GM23338 (cell line): ENCODE measurements at regions not wholly inside any gene's neighbourhood (a gene's known extent, or its start where the extent isn't known, plus 50 kb on each side); places are given as distances from the start of the nearest gene placed in this dataset.

Source experiments
- ATAC-seq: fragments of 200-7000 bp; cut with Tn5 transposase; 3 replicates; pipeline ENCODE4 v1.9.1; 2020
- DNase-seq: peaks from one replicate; pipeline ENCODE4 v3.0.0-alpha.2; 2015; ENCODE audit warnings: low spot score
- H2AFZ ChIP-seq: fragments of 200-600 bp; sonication (generic); 2 replicates; pipeline ENCODE4 v1.8.0; 2016; ENCODE audit warnings: antibody characterized with exemption, mild to moderate bottlenecking, moderate library complexity
- H3F3A ChIP-seq: fragments of 200-600 bp; sonication (generic); replicated peaks from 2 replicates; pipeline ENCODE4 v1.8.0; 2017; ENCODE audit warnings: antibody characterized with exemption, mixed run types, low read depth
- H3K27ac ChIP-seq: fragments of 200-600 bp; sonication (generic); 2 replicates; pipeline ENCODE4 v1.6.1; 2016; ENCODE audit warnings: low read depth
- H3K27me3 ChIP-seq: fragments of 200-600 bp; sonication (generic); 2 replicates; pipeline ENCODE4 v1.8.0; 2016; ENCODE audit warnings: mild to moderate bottlenecking, mixed run types, moderate library complexity; ENCODE audit not compliant: insufficient read depth
- H3K36me3 ChIP-seq: fragments of 200-600 bp; sonication (generic); 2 replicates; pipeline ENCODE4 v1.8.0; 2016; ENCODE audit warnings: mild to moderate bottlenecking; ENCODE audit not compliant: insufficient read depth
- H3K4me1 ChIP-seq: fragments of 200-600 bp; sonication (generic); 2 replicates; pipeline ENCODE4 v1.8.0; 2016; ENCODE audit warnings: mild to moderate bottlenecking, moderate library complexity; ENCODE audit not compliant: insufficient read depth
- H3K4me2 ChIP-seq: fragments of 200-600 bp; sonication (generic); 2 replicates; pipeline ENCODE4 v1.7.1; 2017; ENCODE audit warnings: mixed run types
- H3K4me3 ChIP-seq: fragments of 200-600 bp; sonication (generic); 2 replicates; pipeline ENCODE4 v1.6.1; 2016; ENCODE audit warnings: mixed run types
- H3K79me2 ChIP-seq: fragments of 200-600 bp; sonication (generic); replicated peaks from 2 replicates; pipeline ENCODE4 v1.8.0; 2017; ENCODE audit warnings: mild to moderate bottlenecking; ENCODE audit not compliant: insufficient read depth
- H3K9me2 ChIP-seq: fragments of 200-600 bp; sonication (generic); 2 replicates; pipeline ENCODE4 v1.8.0; 2017; ENCODE audit not compliant: insufficient read depth
- H4K20me1 ChIP-seq: fragments of 200-600 bp; sonication (generic); replicated peaks from 2 replicates; pipeline ENCODE4 v1.8.0; 2017; ENCODE audit warnings: mild to moderate bottlenecking; ENCODE audit not compliant: insufficient read depth
- H3K27ac Mint-ChIP-seq: 2 replicates; pipeline ENCODE4 v1.8.0; 2020; ENCODE audit warnings: inconsistent platforms, mild to moderate bottlenecking, moderate library complexity, mixed read lengths
- H3K27me3 Mint-ChIP-seq: 3 replicates; pipeline ENCODE4 v1.8.0; 2022; ENCODE audit warnings: low read depth, mild to moderate bottlenecking, moderate library complexity, mixed read lengths, inconsistent platforms; ENCODE audit not compliant: insufficient read depth, poor library complexity
- H3K36me3 Mint-ChIP-seq: 3 replicates; pipeline ENCODE4 v1.8.0; 2021; ENCODE audit warnings: low read depth, mild to moderate bottlenecking, inconsistent platforms, moderate library complexity, mixed read lengths
- H3K4me1 Mint-ChIP-seq: 3 replicates; pipeline ENCODE4 v1.8.0; 2020; ENCODE audit warnings: mild to moderate bottlenecking, inconsistent platforms, mixed read lengths
- H3K4me3 Mint-ChIP-seq: 3 replicates; pipeline ENCODE4 v1.8.0; 2021; ENCODE audit warnings: moderate library complexity, mild to moderate bottlenecking, inconsistent platforms, mixed read lengths
- H3K9me3 Mint-ChIP-seq: 3 replicates; pipeline ENCODE4 v1.8.0; 2020; ENCODE audit warnings: moderate library complexity, mild to moderate bottlenecking, inconsistent platforms, mixed read lengths
- EZH2 ChIP-seq: fragments of 200-600 bp; sonication (generic); IDR thresholded peaks from one replicate; pipeline ENCODE4 v1.8.0; 2017; ENCODE audit warnings: antibody characterized with exemption, mild to moderate bottlenecking, low read depth; ENCODE audit not compliant: unreplicated experiment
- JUNB ChIP-seq: IDR thresholded peaks from one replicate; pipeline ENCODE4 v1.6.1; 2016; ENCODE audit warnings: antibody characterized with exemption; ENCODE audit not compliant: unreplicated experiment
- NANOG ChIP-seq: IDR thresholded peaks from 2 replicates; pipeline ENCODE4 v1.6.1; 2016; ENCODE audit warnings: antibody characterized with exemption, borderline replicate concordance
- POLR2AphosphoS5 ChIP-seq: IDR thresholded peaks from 2 replicates; pipeline ENCODE4 v1.6.1; 2016; ENCODE audit warnings: antibody characterized with exemption, low read depth
- STAT1 ChIP-seq: IDR thresholded peaks from one replicate; pipeline ENCODE4 v1.6.1; 2016; ENCODE audit warnings: antibody characterized with exemption; ENCODE audit not compliant: unreplicated experiment
- ZNF114 ChIP-seq: fragments of 250-450 bp; sonication (Bioruptor Pico); IDR thresholded peaks from 2 replicates; pipeline ENCODE4 v1.5.0; 2020; ENCODE audit warnings: mild to moderate bottlenecking, moderate library complexity
- ZNF331 ChIP-seq: fragments of 250-450 bp; sonication (Bioruptor Pico); IDR thresholded peaks from 2 replicates; pipeline ENCODE4 v1.5.0; 2020; ENCODE audit warnings: low read depth, mild to moderate bottlenecking, moderate library complexity
- TF ChIP-seq, protein P1 (sequence below), 2 experiments: fragments of 200-600 bp in 1 of 2; sonication (generic) in 1 of 2; conservative IDR thresholded peaks; 2 replicates each; pipeline versions ENCODE4 v1.5.1 to v1.6.1; 2016 to 2017; ENCODE audit warnings: antibody characterized with exemption in 2 of 2, low read depth in 2 of 2, mild to moderate bottlenecking in 2 of 2, moderate library complexity in 1 of 2

DNA sequence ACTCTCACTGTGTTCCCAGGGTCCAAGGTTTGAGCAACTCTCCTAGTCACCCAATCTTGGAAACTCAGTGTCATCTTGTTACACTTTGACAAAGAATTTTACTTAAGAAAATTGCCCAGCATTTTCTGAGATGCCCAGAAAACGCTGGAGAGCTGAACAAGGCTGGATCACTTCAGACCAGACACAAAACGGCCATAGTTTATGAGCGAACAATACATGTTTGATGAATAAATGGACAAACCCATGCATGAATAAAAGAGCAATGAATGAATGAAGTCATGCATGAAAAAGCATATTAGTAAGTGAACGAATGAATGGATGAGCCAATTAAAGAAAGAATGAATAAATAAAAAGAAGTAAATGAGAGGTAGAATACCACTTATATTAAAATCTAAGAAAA is 103.8 kb downstream of the MATN1 start:
- Histone ChIP-seq H3K9me2 (no peaks in the 10 kb centered on the region), H2AFZ (no peak overlapping the region), H3K79me2 (no peaks in the 10 kb centered on the region), H4K20me1 (no peaks in the 10 kb centered on the region), H3K4me3 (no peak overlapping the region), H3K27ac (no peak overlapping the region), H3K27me3 (no peaks in the 10 kb centered on the region), H3K4me1 (no peaks in the 10 kb centered on the region), H3K36me3 (no peaks in the 10 kb centered on the region), H3F3A (no peaks in the 10 kb centered on the region), H3K4me2 (no peak overlapping the region)
- Mint-ChIP-seq H3K4me3 (no peak overlapping the region), H3K9me3 (peaks cover 23% of the 10 kb centered on the region), H3K27ac (no peak overlapping the region), H3K27me3 (peaks cover 14% of the 10 kb centered on the region), H3K4me1 (no peaks in the 10 kb centered on the region), H3K36me3 (no peaks in the 10 kb centered on the region)
- ATAC-seq = no peak
- DNase-seq = no peak
- TF ChIP-seq ZNF331 = no peak
- TF ChIP-seq ZNF114 (CRISPR knock-in tag) = no peak
- no peak for TF ChIP-seq NANOG
- no peak for TF ChIP-seq STAT1

DNA sequence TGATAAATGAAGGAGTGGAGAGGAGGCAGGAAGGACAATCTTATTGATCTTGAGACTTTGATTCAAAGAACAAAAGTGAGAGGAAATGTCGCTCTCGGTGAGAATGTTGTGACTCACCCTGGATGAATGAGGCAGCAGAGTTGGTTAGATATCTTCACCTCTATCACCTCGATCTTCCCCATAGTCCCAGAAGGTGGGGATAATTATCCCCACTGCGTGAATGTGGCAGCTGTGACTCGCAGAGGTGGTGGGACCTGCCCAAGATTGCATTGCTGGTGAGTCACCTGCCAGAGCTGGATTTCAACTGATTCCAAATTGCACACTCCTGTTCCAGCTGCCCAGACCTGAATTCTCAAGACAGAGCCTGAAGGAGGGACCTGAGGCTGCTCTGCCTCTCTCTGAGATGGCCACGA is 105.0 kb downstream of the MATN1 start:
- Histone ChIP-seq H2AFZ (no peak overlapping the region), H3K4me1 (no peaks in the 10 kb centered on the region), H3K4me3 (no peak overlapping the region), H3K27ac (no peak overlapping the region), H3K4me2 (no peak overlapping the region), H3F3A (no peaks in the 10 kb centered on the region), H3K27me3 (no peaks in the 10 kb centered on the region), H3K36me3 (no peaks in the 10 kb centered on the region), H3K79me2 (no peaks in the 10 kb centered on the region), H3K9me2 (no peaks in the 10 kb centered on the region), H4K20me1 (no peaks in the 10 kb centered on the region)
- no peak for DNase-seq
- no peaks in the 10 kb centered on the region for H3K36me3 Mint-ChIP-seq
- peaks cover 14% of the 10 kb centered on the region for H3K27me3 Mint-ChIP-seq
- no peak overlapping the region for H3K27ac Mint-ChIP-seq
- H3K4me3 Mint-ChIP-seq = no peak overlapping the region
- TF ChIP-seq EZH2 = no peak
- no peak for TF ChIP-seq POLR2AphosphoS5
- TF ChIP-seq, protein P1, sequence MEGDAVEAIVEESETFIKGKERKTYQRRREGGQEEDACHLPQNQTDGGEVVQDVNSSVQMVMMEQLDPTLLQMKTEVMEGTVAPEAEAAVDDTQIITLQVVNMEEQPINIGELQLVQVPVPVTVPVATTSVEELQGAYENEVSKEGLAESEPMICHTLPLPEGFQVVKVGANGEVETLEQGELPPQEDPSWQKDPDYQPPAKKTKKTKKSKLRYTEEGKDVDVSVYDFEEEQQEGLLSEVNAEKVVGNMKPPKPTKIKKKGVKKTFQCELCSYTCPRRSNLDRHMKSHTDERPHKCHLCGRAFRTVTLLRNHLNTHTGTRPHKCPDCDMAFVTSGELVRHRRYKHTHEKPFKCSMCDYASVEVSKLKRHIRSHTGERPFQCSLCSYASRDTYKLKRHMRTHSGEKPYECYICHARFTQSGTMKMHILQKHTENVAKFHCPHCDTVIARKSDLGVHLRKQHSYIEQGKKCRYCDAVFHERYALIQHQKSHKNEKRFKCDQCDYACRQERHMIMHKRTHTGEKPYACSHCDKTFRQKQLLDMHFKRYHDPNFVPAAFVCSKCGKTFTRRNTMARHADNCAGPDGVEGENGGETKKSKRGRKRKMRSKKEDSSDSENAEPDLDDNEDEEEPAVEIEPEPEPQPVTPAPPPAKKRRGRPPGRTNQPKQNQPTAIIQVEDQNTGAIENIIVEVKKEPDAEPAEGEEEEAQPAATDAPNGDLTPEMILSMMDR (conservative IDR thresholded peaks at IDR 0.05; ENCODE audit: low read depth in 2 of 2) = no peak
- no peak for TF ChIP-seq JUNB
- no peak for ATAC-seq
- H3K9me3 Mint-ChIP-seq = peaks cover 14% of the 10 kb centered on the region
- H3K4me1 Mint-ChIP-seq = no peaks in the 10 kb centered on the region

DNA sequence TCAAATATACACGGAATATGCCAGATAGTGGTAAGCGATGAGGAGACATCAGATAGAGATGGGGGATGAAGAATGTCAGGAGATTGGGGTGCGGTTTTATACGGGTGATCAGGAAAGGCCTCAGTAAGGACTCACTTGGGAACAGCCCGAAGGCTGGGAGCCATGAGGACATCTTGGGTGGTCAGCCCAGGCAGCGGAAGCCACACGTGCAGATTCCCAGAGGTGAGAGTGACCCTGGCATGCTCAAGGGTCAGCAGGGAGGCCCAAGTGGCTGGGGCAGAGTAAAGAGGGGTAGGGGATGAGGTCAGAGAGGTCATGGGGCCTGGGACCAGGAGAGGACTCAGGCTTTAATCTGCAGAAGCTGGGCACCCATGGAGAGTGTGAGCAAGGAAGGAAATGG is 106.6 kb downstream of the MATN1 start:
- H3K4me3 Mint-ChIP-seq = no peak overlapping the region
- no peak overlapping the region for H2AFZ ChIP-seq
- H3K36me3 Mint-ChIP-seq = no peaks in the 10 kb centered on the region
- H4K20me1 ChIP-seq = no peaks in the 10 kb centered on the region
- no peak overlapping the region for H3K27ac Mint-ChIP-seq
- no peak for ATAC-seq
- H3K9me2 ChIP-seq = 0 out of 2 replicates have a peak, but pooled peaks cover 7% of the 10 kb centered on the region
- DNase-seq = no peak
- no peaks in the 10 kb centered on the region for H3K36me3 ChIP-seq
- peaks cover 10% of the 10 kb centered on the region for H3K27me3 Mint-ChIP-seq
- no peak overlapping the region for H3K4me3 ChIP-seq
- TF ChIP-seq STAT1 (no peak), JUNB (no peak), POLR2AphosphoS5 (no peak), NANOG (no peak)
- no peak overlapping the region for H3K4me2 ChIP-seq
- no peaks in the 10 kb centered on the region for H3K4me1 Mint-ChIP-seq
- H3K27me3 ChIP-seq = no peaks in the 10 kb centered on the region
- H3K27ac ChIP-seq = no peak overlapping the region
- H3K4me1 ChIP-seq = no peaks in the 10 kb centered on the region
- H3F3A ChIP-seq = no peaks in the 10 kb centered on the region
- H3K9me3 Mint-ChIP-seq = peaks cover 4% of the 10 kb centered on the region; the same call in 2 of the 3 replicates
- H3K79me2 ChIP-seq = no peaks in the 10 kb centered on the region
